Upper lobe of right lung (tissue), 1 donor: ENCODE measurements at regions not wholly inside any gene's neighbourhood (a gene's known extent, or its start where the extent isn't known, plus 50 kb on each side); places are given as distances from the start of the nearest gene placed in this dataset.

Experiments
- ATAC-seq: fragments of 200-7000 bp; cut with Tn5 transposase; one replicate; pipeline ENCODE4 v1.9.1; 2020; ENCODE audit warnings: mild to moderate bottlenecking, moderate library complexity
- DNase-seq: peaks from one replicate; pipeline ENCODE4 v3.0.0-alpha.2; 2020
- H3K27ac ChIP-seq: fragments of 200-600 bp; one replicate; pipeline ENCODE4 v1.8.0; 2022
- H3K27me3 ChIP-seq: fragments of 200-600 bp; one replicate; pipeline ENCODE4 v1.8.0; 2022; ENCODE audit warnings: mild to moderate bottlenecking
- H3K36me3 ChIP-seq: fragments of 200-600 bp; one replicate; pipeline ENCODE4 v1.8.0; 2022
- H3K4me1 ChIP-seq: fragments of 200-600 bp; one replicate; pipeline ENCODE4 v1.8.0; 2022
- H3K4me3 ChIP-seq: fragments of 200-600 bp; one replicate; pipeline ENCODE4 v1.8.0; 2022; ENCODE audit warnings: mild to moderate bottlenecking
- H3K9me3 ChIP-seq: fragments of 200-600 bp; one replicate; pipeline ENCODE4 v1.8.0; 2022
- CTCF ChIP-seq: fragments of 200-600 bp; IDR thresholded peaks from one replicate; pipeline ENCODE4 v1.8.0; 2022; ENCODE audit warnings: antibody characterized with exemption
- intact Hi-C: fragments of 100-400 bp; cut with DNase I; formaldehyde crosslinking; loops from one replicate; pipeline ENCODE4 v1.11.0; 2022
- donor health status: DM: no; HTN: yes; CAD: no; lungs with severe emphysema.

- DNase-seq (no peak), ATAC-seq (no peak)
- no peaks in the 10 kb centered on the region for H3K36me3 ChIP-seq
- H3K4me3 ChIP-seq, result no peak overlapping the region
- no peaks in the 10 kb centered on the region for H3K4me1 ChIP-seq
- no peak for TF ChIP-seq CTCF
- H3K27me3 ChIP-seq, result no peaks in the 10 kb centered on the region
- intact Hi-C loops, result no loop called here
- no peaks in the 10 kb centered on the region for H3K9me3 ChIP-seq
- H3K27ac ChIP-seq, result no peak overlapping the region
Observed at GRCh38 chr17:71363661-71364060, 757.2 kb upstream of the SOX9 start.

DNA sequence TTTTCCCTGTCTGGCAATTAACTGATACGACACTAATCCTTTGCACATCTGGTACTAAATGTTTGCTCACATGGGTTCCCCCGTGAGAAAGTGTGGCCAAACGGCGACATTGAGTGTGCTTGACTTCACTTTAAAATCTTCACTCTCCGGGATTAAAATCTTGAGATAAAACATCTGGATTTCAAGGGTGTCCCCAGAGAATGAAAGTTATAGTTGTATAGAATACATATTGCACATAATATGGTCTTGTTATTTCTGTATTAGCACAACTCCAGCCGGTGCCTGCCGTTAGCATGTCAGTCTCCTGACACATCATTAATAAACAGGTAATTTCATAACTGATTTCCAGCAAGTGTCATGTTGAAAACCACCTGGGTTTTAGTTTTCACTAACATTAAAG is 749.0 kb upstream of the SOX9 start:
- Histone ChIP-seq H3K36me3 (no peaks in the 10 kb centered on the region), H3K4me3 (no peak overlapping the region), H3K27me3 (no peaks in the 10 kb centered on the region), H3K4me1 (no peaks in the 10 kb centered on the region), H3K9me3 (no peaks in the 10 kb centered on the region), H3K27ac (no peak overlapping the region)
- DNase-seq (no peak), ATAC-seq (no peak)
- no peak for TF ChIP-seq CTCF
- intact Hi-C loops, result no loop called here

DNA sequence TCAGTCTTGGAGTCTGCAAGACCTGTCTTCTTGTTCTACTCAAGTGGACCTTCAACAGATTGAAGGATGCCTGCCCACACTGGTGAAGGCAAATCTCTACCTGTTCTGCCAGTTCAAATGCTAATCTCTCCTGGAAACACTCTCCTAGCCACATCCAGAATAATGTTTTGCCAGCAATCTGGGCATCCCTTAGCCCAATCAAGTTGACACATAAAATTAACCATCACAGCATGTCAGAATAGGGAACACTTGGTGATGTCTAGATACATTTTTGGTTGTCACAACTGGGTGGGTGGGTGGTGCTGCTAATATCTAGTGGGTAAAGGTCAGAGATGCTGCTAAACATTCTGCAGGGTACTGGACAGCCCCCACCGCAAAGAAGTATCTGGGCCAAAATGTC is 744.9 kb upstream of the SOX9 start:
- Histone ChIP-seq H3K4me3 (no peak overlapping the region), H3K9me3 (no peaks in the 10 kb centered on the region), H3K36me3 (no peaks in the 10 kb centered on the region), H3K27ac (no peak overlapping the region), H3K27me3 (no peaks in the 10 kb centered on the region), H3K4me1 (no peaks in the 10 kb centered on the region)
- ATAC-seq, result no peak
- intact Hi-C loops, result no loop called here
- TF ChIP-seq CTCF, result no peak
- no peak for DNase-seq

DNA sequence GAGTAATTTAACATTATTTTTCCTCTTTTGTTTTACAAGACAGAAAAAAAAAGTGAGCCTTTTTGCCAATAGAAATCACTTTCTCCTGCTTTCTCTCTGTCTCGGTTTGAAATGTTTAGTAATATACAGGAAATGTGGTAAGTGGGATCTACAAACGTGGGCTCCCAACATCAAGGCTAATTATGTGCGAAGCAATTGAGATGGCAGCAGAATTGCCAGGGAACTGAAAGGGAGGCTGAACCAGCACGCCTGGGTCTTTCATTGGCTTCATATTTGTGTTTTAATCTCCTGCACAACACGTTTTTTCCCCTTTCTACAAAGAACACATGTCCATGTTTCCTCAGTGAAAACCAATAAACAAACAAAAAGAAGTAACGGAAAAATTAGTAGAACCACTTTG is 743.9 kb upstream of the SOX9 start:
- Histone ChIP-seq H3K4me1 (no peaks in the 10 kb centered on the region), H3K27me3 (no peaks in the 10 kb centered on the region), H3K27ac (no peak overlapping the region), H3K4me3 (no peak overlapping the region), H3K9me3 (no peaks in the 10 kb centered on the region), H3K36me3 (no peaks in the 10 kb centered on the region)
- DNase-seq, result no peak
- ATAC-seq, result no peak
- intact Hi-C loops, result no loop called here
- no peak for TF ChIP-seq CTCF

DNA sequence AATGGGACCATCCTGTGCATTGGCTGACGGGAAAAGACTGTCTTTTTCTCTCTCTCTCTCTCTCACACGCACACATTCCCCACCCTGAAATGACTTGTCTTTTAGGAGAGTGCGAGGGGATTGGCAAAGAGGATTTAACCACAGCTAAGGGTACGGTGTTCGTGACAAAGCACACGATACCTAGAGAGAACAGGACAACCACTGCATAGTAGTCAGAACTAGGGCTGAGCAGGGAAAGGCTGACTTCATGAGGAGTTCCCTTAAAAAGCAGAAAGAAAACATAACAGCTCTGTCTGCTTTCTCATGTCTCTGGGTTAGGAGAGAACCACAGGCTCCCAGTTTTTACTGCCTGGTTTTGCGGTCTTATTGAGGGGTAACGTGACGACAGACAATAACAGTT is 742.8 kb upstream of the SOX9 start:
- no peaks in the 10 kb centered on the region for H3K36me3 ChIP-seq
- H3K27me3 ChIP-seq, result no peaks in the 10 kb centered on the region
- H3K4me3 ChIP-seq, result no peak overlapping the region
- no peak for ATAC-seq
- H3K4me1 ChIP-seq, result no peaks in the 10 kb centered on the region
- H3K27ac ChIP-seq, result no peak overlapping the region
- intact Hi-C loops, result no loop called here
- H3K9me3 ChIP-seq, result no peaks in the 10 kb centered on the region
- DNase-seq, result no peak
- no peak for TF ChIP-seq CTCF

DNA sequence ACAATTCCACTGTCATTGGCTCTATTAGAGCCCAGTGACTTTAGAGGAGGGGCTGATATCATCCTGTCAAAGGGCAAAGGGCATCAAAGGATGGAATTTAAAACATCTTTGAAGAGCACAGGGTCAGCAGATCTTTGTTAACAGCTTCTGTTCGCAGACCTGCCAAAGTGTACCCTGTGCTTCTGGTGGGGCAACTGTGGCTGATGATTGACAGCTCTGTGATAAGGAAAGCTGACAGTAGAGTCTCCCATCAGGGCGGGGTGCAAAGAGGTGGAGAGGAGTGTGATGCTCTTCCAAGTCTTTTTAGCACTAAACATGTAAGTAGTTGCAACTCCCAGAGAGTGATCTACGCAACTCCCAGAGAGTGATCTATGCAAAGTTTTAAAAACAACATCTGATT is 742.1 kb upstream of the SOX9 start:
- no peak overlapping the region for H3K27ac ChIP-seq
- no peak for TF ChIP-seq CTCF
- no peaks in the 10 kb centered on the region for H3K4me1 ChIP-seq
- intact Hi-C loops, result no loop called here
- H3K27me3 ChIP-seq, result no peaks in the 10 kb centered on the region
- no peak overlapping the region for H3K4me3 ChIP-seq
- no peaks in the 10 kb centered on the region for H3K9me3 ChIP-seq
- ATAC-seq (no peak), DNase-seq (no peak)
- H3K36me3 ChIP-seq, result no peaks in the 10 kb centered on the region
